AML-193 (cell line): ENCODE measurements at regions not wholly inside any gene's neighbourhood (a gene's known extent, or its start where the extent isn't known, plus 50 kb on each side); places are given as distances from the start of the nearest gene placed in this dataset.
"Not testable (repeated sequence)": the region's sequence is repeated elsewhere in the genome, so short reads cannot be mapped to it uniquely, and the experiment has no call there.

Experiments used
- DNase-seq, 2 experiments: peaks; one replicate each; lab custom pipeline; 2025; lab: John Stamatoyannopoulos, UW

- no peak for DNase-seq
Observed at GRCh38 chr7:81284576-81284975, 365.7 kb upstream of the SEMA3C start.

DNA sequence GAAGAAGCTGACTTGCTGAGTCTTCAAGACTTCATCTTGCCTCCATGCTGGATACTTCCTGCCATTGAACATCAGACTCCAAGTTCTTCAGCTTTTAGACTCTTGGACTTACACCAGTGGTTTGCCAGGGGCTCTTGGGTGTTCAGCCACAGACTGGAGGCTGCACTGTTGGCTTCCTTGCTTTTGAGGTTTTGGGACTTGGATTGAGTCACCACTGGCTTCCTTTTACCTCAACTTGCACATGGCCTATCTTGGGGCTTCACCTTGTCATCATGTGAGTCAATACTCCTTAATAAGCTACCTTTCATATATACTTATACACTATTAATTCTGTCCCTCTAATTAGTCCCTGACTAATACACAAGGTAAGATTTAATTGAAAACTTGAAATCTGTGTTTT is 361.7 kb upstream of the SEMA3C start:
- DNase-seq: no peak

GRCh38 chr7:81277691-81278090 is 358.8 kb upstream of the SEMA3C start:
- no peak for DNase-seq

GRCh38 chr7:81273601-81274397 is 354.9 kb upstream of the SEMA3C start:
- DNase-seq: no peak

DNA sequence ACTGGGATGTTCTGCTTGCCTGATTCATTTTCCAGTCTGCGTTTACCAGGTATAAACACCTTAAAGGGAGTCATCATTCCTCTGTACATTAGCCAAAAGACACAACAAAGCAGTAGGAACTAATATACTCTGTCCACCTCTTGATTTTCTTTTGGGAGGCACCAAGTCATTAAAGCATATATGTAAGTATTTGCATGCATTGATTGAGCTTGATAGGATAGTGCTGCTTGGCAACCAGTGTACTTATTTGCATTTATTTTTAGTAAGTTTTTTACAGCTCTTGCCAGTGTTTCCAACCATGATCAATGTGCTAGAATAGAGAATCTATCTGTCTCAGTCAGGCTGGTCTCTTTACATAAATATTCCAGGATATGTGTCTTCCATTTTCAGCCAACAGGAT is 353.3 kb upstream of the SEMA3C start:
- no peak for DNase-seq

DNA sequence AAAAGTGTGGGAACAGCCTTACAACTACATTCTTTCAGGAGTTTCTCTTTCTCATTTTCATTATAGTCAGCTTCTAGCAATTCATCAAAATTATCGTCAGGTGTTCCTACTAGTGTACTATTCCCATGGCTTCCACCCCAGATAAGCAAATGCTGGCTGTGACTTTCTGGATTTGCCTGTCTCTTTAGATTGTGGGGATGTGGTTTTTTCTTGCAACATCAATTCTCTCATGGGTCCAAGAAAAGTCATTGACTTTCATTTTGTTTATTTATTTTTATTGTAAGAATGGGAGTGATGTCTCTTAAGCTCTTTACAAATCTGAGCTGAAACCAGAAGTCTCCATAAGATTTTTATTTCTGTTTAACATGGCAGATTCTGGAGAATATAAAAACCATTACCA is 349.7 kb upstream of the SEMA3C start:
- DNase-seq: no peak

DNA sequence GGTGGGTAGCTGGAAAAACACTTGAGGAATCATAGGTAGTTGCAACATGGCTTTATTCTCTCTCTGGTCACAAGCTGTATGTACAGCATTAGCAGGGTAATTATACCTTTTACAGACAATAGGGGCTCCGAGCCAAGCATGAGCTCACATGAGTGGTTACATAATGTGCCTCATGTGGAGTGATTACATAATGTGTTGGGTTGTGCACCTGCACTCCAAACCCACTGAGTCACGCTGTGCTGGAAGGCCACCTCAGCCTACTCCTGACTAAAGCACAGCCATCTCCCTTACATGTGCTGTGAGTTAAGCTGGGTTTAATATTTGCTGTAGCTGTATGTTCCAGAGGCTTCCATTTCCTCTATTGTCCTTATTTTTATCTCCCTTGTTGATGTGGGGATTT is 348.7 kb upstream of the SEMA3C start:
- no peak for DNase-seq

DNA sequence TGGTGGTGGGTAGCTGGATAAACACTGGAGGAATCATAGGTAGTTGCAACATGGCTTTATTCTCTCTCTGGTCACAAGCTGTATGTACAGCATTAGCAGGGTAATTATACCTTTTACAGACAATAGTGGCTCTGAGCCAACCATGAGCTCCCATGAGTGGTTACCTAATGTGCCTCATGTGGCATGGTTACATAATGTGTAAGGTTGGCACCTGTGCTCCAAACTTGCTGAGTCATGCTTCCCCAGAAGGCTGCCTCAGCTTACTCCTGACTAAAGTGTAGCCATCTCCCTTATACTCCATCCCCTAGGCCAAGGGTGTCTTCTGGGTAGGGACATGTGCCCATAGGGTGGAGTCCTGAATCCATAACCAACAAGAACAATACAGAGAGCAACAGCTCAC is 345.3 kb upstream of the SEMA3C start:
- no peak for DNase-seq

DNA sequence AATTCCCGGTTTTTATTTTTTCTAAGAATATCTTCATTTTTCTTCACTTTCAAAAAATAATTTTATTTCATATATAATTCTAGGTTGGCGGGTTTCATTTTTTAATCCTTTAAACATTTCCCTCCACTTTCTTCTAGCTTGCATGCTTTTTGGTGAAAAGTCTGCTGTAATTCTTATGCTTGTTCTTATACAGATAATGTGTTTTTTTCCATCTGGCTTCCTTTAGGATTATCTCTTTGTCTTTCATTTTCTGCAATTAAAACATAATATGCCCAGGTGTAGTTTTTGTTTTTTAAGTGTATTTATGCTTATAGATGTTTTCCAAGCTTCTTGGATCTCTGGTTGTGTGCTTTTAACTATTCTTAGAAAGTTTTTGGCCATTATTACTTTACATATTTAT is 341.3 kb upstream of the SEMA3C start:
- DNase-seq: no peak

DNA sequence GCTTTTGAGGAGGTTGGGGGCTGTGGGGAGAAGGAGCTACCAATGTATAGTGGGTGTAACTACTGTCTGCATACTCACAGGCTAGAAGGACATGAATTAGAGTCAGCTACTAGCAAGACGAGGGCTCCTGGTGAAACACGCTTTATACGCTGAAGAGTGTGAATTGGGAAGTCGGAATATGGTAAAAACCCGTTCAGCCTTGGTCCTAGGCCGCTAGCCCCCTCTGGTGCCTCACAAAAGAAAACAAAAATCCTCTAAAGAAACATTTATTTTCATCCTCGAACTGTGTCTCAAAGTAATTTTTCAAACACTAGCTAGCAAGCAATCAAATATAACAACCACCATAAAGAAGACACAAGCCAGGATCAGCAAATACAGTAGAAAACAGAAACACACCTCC is 338.1 kb upstream of the SEMA3C start:
- DNase-seq: no peak

GRCh38 chr7:81248420-81248819 is 329.6 kb upstream of the SEMA3C start:
- no peak for DNase-seq

DNA sequence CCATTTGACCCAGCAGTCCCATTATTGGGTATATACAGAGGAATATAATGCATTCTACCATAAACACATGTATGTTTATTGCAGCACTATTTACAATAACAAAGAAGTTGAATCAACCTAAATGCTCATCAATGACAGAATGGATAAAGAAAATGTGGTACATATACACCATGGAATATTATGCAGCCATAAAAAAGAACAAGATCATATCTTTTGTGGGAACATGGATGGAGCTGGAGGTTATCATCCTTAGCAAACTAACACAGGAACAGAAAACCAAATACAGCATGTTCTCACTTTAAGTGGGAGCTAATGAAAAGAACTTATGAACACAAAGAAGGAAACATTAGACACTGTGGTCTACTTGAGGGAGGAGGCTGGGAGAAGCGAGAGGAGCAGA is 328.5 kb upstream of the SEMA3C start:
- not testable (repeated sequence) for DNase-seq

DNA sequence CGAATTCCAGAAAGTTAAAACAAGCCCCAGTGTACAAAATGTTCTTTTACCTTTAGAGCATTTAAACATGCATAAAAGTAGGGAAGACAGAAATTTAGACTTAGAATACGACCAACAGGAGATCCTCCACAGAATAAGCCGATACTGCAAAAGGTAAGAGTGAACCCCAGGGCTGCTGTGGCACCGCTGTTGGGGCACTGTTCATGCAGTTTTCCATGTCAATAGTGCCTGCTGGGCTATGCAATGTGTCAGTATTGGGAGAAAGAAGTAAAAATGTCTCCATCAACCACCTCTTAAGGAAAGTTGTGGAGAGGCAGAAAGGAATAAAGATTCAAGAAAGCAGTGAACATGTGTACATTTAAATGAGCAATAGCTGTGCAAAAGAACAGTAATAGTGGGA is 326.5 kb upstream of the SEMA3C start:
- DNase-seq: no peak

DNA sequence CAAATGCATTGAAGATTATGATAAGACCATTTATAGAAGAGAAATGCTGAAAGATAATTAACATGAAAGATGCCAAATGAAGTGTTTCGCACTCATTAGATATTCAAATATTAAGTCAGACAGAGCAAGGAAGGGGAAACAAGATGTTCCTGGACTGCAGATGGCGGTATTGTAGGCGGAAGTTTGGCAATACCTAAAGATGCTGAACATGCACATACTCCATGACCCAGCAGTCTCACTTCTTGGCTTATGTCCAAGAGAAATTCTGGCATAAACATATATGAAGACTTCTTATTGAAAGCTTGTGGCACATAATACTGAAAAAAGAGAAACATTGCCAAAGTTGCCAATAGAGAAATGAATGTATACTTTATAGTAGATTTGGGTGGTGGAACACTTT is 325.4 kb upstream of the SEMA3C start:
- DNase-seq: no peak

- DNase-seq: no peak
Observed at GRCh38 chr7:81236560-81236959, 317.7 kb upstream of the SEMA3C start.

DNA sequence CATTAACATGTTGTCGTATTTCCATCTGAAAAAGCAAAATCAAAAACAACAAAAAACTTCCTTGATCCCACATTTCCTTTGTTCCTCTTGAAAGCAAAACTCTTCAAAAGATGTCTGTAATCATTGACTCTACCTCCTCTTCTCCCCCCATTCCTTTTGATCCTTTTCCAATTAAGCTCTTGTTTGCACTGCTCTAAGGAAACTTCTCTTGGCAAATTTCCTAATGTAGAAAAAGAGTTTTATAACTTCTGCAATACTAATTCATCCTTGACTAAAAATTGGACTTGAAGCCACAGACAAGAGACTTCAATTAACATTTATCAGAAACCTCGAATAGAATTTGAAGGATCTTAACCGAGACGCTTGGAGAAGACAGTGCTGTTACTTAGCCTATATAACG is 317.1 kb upstream of the SEMA3C start:
- no peak for DNase-seq

- DNase-seq: no peak
Observed at GRCh38 chr7:81234896-81235295, 316.0 kb upstream of the SEMA3C start.

DNA sequence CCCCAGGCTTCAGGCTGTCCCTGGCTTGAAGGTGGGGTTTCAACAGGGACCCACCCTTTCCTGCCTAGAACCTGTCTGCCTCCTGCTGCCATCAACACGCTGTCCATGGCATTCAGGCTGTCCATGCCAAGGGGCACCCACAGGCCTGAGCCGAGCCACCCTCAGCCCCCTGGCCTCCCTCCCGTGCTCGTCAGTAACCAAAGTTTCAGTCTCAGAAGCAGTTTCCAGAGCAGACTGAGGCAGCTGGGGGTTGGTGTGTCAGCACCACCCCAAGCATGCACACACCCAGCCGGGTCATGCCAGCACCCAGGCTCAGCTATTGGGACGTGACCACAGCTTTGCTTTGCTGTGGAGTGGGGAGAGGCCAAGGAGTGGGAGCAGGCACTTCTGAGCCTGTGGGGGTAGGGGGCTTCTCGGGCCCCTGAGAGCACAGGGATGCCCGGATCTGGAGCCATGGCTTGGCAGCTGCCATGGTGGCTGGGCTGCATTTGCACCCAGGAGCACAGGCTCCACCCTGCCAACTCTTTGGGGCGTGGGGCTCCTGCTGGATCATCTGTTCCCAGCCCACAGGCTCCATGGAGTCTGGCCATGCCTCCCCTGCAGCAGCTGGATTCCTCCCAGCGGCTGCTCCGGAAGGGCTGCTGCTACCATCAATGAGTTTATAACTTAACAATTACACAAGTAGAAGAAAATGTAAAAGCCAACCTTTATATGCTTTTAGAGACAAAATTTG is 314.5 kb upstream of the SEMA3C start:
- DNase-seq: no peak

DNA sequence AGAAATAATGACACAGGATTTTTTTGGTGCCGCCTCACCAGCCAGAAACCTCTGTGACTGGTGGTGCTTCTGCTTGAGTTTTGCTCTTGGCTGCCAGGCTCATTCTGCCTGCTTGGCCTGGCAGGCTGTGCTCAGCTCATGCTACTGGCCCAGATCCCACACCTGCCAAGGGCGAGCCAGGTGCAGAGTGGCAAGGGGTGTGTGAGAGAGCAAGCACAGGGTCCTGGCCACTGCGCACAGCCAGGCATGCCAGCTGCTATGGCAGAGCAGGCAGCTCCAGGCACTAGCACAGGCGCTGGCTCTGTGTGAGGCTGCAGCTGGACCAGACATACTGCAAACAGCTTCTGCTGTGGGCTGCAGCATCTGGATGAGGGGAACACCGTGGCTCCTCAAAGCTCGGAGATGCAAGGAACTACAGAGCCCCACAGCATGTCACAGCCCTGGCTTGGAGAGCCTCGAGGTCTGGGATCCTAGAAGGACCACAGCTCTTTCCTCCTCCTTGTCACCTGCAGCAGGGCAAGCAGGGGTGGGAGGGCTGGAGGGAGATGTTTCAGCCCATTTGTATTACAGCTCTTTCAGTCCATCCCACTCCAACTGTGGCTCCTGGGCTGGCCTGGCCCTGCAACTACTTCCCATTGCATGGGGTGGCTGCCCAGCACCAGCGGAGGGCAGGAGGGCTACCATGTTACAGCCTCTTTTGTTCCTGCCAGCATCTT is 313.4 kb upstream of the SEMA3C start:
- no peak for DNase-seq

- no peak for DNase-seq
Observed at GRCh38 chr7:81231301-81231838, 312.5 kb upstream of the SEMA3C start.

DNA sequence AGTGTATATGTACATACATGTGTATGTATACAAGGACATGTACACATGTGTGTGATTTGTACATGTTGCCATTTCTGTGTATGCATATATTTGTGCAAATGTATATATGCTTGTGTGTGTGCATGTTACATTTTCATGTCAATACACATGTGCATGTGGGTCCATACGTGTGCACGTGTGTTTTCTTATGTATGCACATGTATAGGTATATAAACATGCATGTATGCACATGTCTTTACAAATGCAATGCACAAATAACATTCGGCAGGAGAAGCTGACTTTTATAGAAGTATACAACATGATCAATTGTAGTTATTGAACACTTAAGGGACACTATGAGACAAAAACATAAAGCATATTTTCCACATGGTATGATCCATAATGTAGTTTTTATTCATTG is 307.4 kb upstream of the SEMA3C start:
- DNase-seq: no peak

DNA sequence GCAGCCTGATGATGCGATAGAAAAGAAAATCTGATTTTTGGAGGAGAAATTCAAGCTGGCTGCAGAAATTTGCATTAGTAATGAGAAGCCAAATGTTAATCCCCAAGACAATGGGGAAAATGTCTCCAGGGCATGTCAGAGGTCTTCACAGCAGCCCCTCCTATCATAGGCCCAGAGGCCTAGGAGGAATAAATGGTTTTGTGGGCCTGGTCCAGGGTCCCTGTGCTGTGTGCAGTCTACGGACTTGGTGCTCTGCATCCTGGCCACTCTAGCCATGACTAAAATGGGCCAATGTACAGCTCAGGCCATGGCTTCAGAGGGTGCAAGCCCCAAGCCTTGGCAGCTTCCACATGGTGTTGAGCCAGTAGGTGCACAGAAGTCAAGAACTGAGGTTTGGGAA is 303.8 kb upstream of the SEMA3C start:
- DNase-seq: not testable (repeated sequence)
